Keratinocyte (primary cell): ENCODE measurements at regions not wholly inside any gene's neighbourhood (a gene's known extent, or its start where the extent isn't known, plus 50 kb on each side); places are given as distances from the start of the nearest gene placed in this dataset.

Source experiments
- DNase-seq: peaks from one replicate; pipeline ENCODE4 v3.0.0-alpha.2; 2011; ENCODE audit warnings: low read depth, missing footprints, low spot score
- FAIRE-seq: peaks from 2 replicates; lab custom pipeline; 2011; peaks lifted over from hg19 to GRCh38; lab: Jason Lieb, UNC
- H2AFZ ChIP-seq: 2 replicates; pipeline ENCODE4 v1.6.0; 2012; ENCODE audit warnings: low read length, control low read depth, inconsistent platforms; ENCODE audit not compliant: control insufficient read depth
- H3K27ac ChIP-seq: 2 replicates; pipeline ENCODE4 v1.5.1; 2011; ENCODE audit warnings: low read length; ENCODE audit not compliant: control insufficient read depth, insufficient read depth
- H3K27me3 ChIP-seq: 3 replicates; pipeline ENCODE4 v1.6.0; 2011; ENCODE audit warnings: low read length; ENCODE audit not compliant: control insufficient read depth, insufficient read depth; ENCODE audit errors: extremely low read depth
- H3K36me3 ChIP-seq, 2 experiments: 2 replicates in 1 of 2; 3 replicates in 1 of 2; pipeline ENCODE4 v1.5.1; 2011; ENCODE audit warnings: low read length in 2 of 2, mild to moderate bottlenecking in 1 of 2; ENCODE audit not compliant: control insufficient read depth in 2 of 2, insufficient read depth in 2 of 2; ENCODE audit errors: extremely low read depth in 1 of 2
- H3K4me1 ChIP-seq: 3 replicates; pipeline ENCODE4 v1.5.1; 2011; ENCODE audit warnings: low read length; ENCODE audit not compliant: control insufficient read depth, insufficient read depth; ENCODE audit errors: extremely low read depth
- H3K4me2 ChIP-seq: 3 replicates; pipeline ENCODE4 v1.6.0; 2011; ENCODE audit warnings: low read depth, low read length; ENCODE audit not compliant: control insufficient read depth, insufficient read depth; ENCODE audit errors: extremely low read depth
- H3K4me3 ChIP-seq, 3 experiments: fragments of 200-600 bp in 1 of 3; sonication (generic) in 1 of 3; 2 replicates in 2 of 3; 3 replicates in 1 of 3; pipeline ENCODE4 v1.5.1; 2011 to 2016; ENCODE audit warnings: low read length in 3 of 3, mild to moderate bottlenecking in 3 of 3, control low read depth in 2 of 3, inconsistent platforms in 1 of 3, low read depth in 1 of 3, mixed read lengths in 1 of 3, mixed run types in 1 of 3, moderate library complexity in 1 of 3; ENCODE audit not compliant: control insufficient read depth in 2 of 3, insufficient read depth in 2 of 3; ENCODE audit errors: extremely low read depth in 1 of 3
- H3K79me2 ChIP-seq: 2 replicates; pipeline ENCODE4 v1.6.0; 2012; ENCODE audit warnings: low read length; ENCODE audit not compliant: control insufficient read depth, insufficient read depth
- H3K9ac ChIP-seq: 3 replicates; pipeline ENCODE4 v1.6.0; 2011; ENCODE audit warnings: low read length; ENCODE audit not compliant: control insufficient read depth, insufficient read depth; ENCODE audit errors: extremely low read depth
- H3K9me1 ChIP-seq: 3 replicates; pipeline ENCODE4 v1.6.0; 2011; ENCODE audit warnings: low read length; ENCODE audit not compliant: control insufficient read depth, insufficient read depth; ENCODE audit errors: extremely low read depth
- H3K9me3 ChIP-seq: 2 replicates; pipeline ENCODE4 v1.5.1; 2012; ENCODE audit warnings: low read depth, low read length; ENCODE audit not compliant: control insufficient read depth
- H4K20me1 ChIP-seq: 3 replicates; pipeline ENCODE4 v1.6.0; 2011; ENCODE audit warnings: low read length; ENCODE audit not compliant: control insufficient read depth, insufficient read depth; ENCODE audit errors: extremely low read depth
- CTCF ChIP-seq, 3 experiments: IDR thresholded peaks in 1 of 3; conservative IDR thresholded peaks in 1 of 3; optimal IDR thresholded peaks in 1 of 3; 2 replicates in 2 of 3; 3 replicates in 1 of 3; pipeline versions ENCODE3 to v1.5.1; 2011; ENCODE audit warnings: low read length in 3 of 3, mild to moderate bottlenecking in 3 of 3, moderate library complexity in 2 of 3, control low read depth in 1 of 3, inconsistent platforms in 1 of 3; ENCODE audit not compliant: insufficient read depth in 2 of 3; ENCODE audit errors: extremely low read depth in 1 of 3
- EZH2 ChIP-seq: IDR thresholded peaks from one replicate; pipeline ENCODE4 v1.6.1; 2012; ENCODE audit warnings: inconsistent platforms, mild to moderate bottlenecking, low read length, moderate library complexity
- dilution Hi-C: fragments of 300-500 bp; cut with MboI; formaldehyde crosslinking; loops from one replicate; pipeline ENCODE4 v1.7.0; 2020; ENCODE audit warnings: low sequenced_read_pairs; ENCODE audit not compliant: extremely low pct_ligation_motif_present

- Histone ChIP-seq H3K9ac (no peak overlapping the region), H3K4me1 (no peaks in the 10 kb centered on the region), H3K9me1 (no peaks in the 10 kb centered on the region), H4K20me1 (no peaks in the 10 kb centered on the region), H3K4me2 (no peak overlapping the region), H3K4me3 (no peak overlapping the region), H2AFZ (no peak overlapping the region), H3K27me3 (no peaks in the 10 kb centered on the region), H3K27ac (no peak overlapping the region), H3K9me3 (no peaks in the 10 kb centered on the region), H3K79me2 (no peaks in the 10 kb centered on the region), H3K36me3 (no peaks in the 10 kb centered on the region)
- TF ChIP-seq CTCF (optimal IDR thresholded peaks at IDR 0.05 in 1 of 3, IDR thresholded peaks at IDR 0.05 in 1 of 3, conservative IDR thresholded peaks at IDR 0.05 in 1 of 3; ENCODE audit: extremely low read depth in 1 of 3, insufficient read depth in 2 of 3, low read length in 3 of 3) (no peak), EZH2 (no peak)
- FAIRE-seq (no peak), DNase-seq (no peak)
- dilution Hi-C loops, result no loop called here
These were observed 580.8 kb upstream of the SLC8A1 start for GRCh38 chr2:41032715-41033114.

- no peaks in the 10 kb centered on the region for H3K36me3 ChIP-seq
- H3K9me1 ChIP-seq, result no peaks in the 10 kb centered on the region
- TF ChIP-seq CTCF (optimal IDR thresholded peaks at IDR 0.05 in 1 of 3, IDR thresholded peaks at IDR 0.05 in 1 of 3, conservative IDR thresholded peaks at IDR 0.05 in 1 of 3; ENCODE audit: extremely low read depth in 1 of 3, insufficient read depth in 2 of 3, low read length in 3 of 3), result no peak
- no peak for TF ChIP-seq EZH2
- dilution Hi-C loops, result no loop called here
- H2AFZ ChIP-seq, result no peak overlapping the region
- H3K27me3 ChIP-seq, result no peaks in the 10 kb centered on the region
- no peak for FAIRE-seq
- no peak overlapping the region for H3K4me2 ChIP-seq
- no peaks in the 10 kb centered on the region for H3K79me2 ChIP-seq
- no peak overlapping the region for H3K27ac ChIP-seq
- H3K4me1 ChIP-seq, result no peaks in the 10 kb centered on the region
- no peaks in the 10 kb centered on the region for H4K20me1 ChIP-seq
- no peak for DNase-seq
- no peak overlapping the region for H3K4me3 ChIP-seq
- H3K9ac ChIP-seq, result no peak overlapping the region
- H3K9me3 ChIP-seq, result no peaks in the 10 kb centered on the region
These were observed 581.2 kb upstream of the SLC8A1 start for GRCh38 chr2:41033127-41033526.
